ENCODE measurements at regions not wholly inside any gene's neighbourhood (a gene's known extent, or its start where the extent isn't known, plus 50 kb on each side); places are given as distances from the start of the nearest gene placed in this dataset.

- Histone ChIP-seq H3K79me2 (ENCODE audit: insufficient read depth, low read length) (no peaks in the 10 kb centered on the region), H3K27me3 (ENCODE audit: low read length) (no peaks in the 10 kb centered on the region), H3K9ac (ENCODE audit: low read length) (no peak overlapping the region), H4K20me1 (ENCODE audit: low read depth, low read length) (no peaks in the 10 kb centered on the region), H3K4me3 (ENCODE audit: insufficient read depth, low read length, poor library complexity, severe bottlenecking) (no peak overlapping the region), H3K27ac (ENCODE audit: low read depth, low read length) (no peak overlapping the region), H3K9me2 (replicated peaks; ENCODE audit: insufficient read depth, low read length) (no peaks in the 10 kb centered on the region), H3K36me3 (ENCODE audit: low read length) (peaks cover 4% of the 10 kb centered on the region; the same call in 1 of the 2 replicates), H2AFZ (ENCODE audit: low read depth, low read length, severe bottlenecking) (no peak overlapping the region), H3K9me3 (ENCODE audit: insufficient read depth, low read length) (no peaks in the 10 kb centered on the region), H3F3A (ENCODE audit: insufficient read depth) (no peaks in the 10 kb centered on the region), H3K4me2 (ENCODE audit: low read depth, low read length, poor library complexity, severe bottlenecking) (no peak overlapping the region)
- TF ChIP-seq EZH2phosphoT487 (conservative IDR thresholded peaks at IDR 0.05; ENCODE audit: low read length) (no peak), CTCF (IDR thresholded peaks at IDR 0.05; ENCODE audit: insufficient read depth, low read length, poor library complexity, severe bottlenecking) (no peak)
These were observed 739.6 kb downstream of the CCSER2 start for GRCh38 chr10:85067955-85068354.

GRCh38 chr10:85080934-85081333 is 752.5 kb downstream of the CCSER2 start:
- Histone ChIP-seq H3K27ac (ENCODE audit: low read depth, low read length) (no peak overlapping the region), H4K20me1 (ENCODE audit: low read depth, low read length) (no peaks in the 10 kb centered on the region), H3K27me3 (ENCODE audit: low read length) (no peaks in the 10 kb centered on the region), H3K4me3 (ENCODE audit: insufficient read depth, low read length, poor library complexity, severe bottlenecking) (no peak overlapping the region), H3K36me3 (ENCODE audit: low read length) (no peaks in the 10 kb centered on the region), H3K9me2 (replicated peaks; ENCODE audit: insufficient read depth, low read length) (no peaks in the 10 kb centered on the region), H3K4me2 (ENCODE audit: low read depth, low read length, poor library complexity, severe bottlenecking) (no peak overlapping the region), H3K79me2 (ENCODE audit: insufficient read depth, low read length) (no peaks in the 10 kb centered on the region), H2AFZ (ENCODE audit: low read depth, low read length, severe bottlenecking) (no peak overlapping the region), H3F3A (ENCODE audit: insufficient read depth) (no peaks in the 10 kb centered on the region), H3K9me3 (ENCODE audit: insufficient read depth, low read length) (no peaks in the 10 kb centered on the region), H3K9ac (ENCODE audit: low read length) (no peak overlapping the region)
- TF ChIP-seq EZH2phosphoT487 (conservative IDR thresholded peaks at IDR 0.05; ENCODE audit: low read length) (no peak), CTCF (IDR thresholded peaks at IDR 0.05; ENCODE audit: insufficient read depth, low read length, poor library complexity, severe bottlenecking) (no peak)

- Histone ChIP-seq H3K79me2 (ENCODE audit: insufficient read depth, low read length) (no peaks in the 10 kb centered on the region), H3K9me3 (ENCODE audit: insufficient read depth, low read length) (no peaks in the 10 kb centered on the region), H3F3A (ENCODE audit: insufficient read depth) (no peaks in the 10 kb centered on the region), H3K9me2 (replicated peaks; ENCODE audit: insufficient read depth, low read length) (no peaks in the 10 kb centered on the region), H2AFZ (ENCODE audit: low read depth, low read length, severe bottlenecking) (no peak overlapping the region), H3K27me3 (ENCODE audit: low read length) (no peaks in the 10 kb centered on the region), H3K4me3 (ENCODE audit: insufficient read depth, low read length, poor library complexity, severe bottlenecking) (no peak overlapping the region), H3K27ac (ENCODE audit: low read depth, low read length) (no peak overlapping the region), H3K4me2 (ENCODE audit: low read depth, low read length, poor library complexity, severe bottlenecking) (no peak overlapping the region), H3K36me3 (ENCODE audit: low read length) (no peaks in the 10 kb centered on the region), H4K20me1 (ENCODE audit: low read depth, low read length) (no peaks in the 10 kb centered on the region), H3K9ac (ENCODE audit: low read length) (no peak overlapping the region)
- TF ChIP-seq EZH2phosphoT487 (conservative IDR thresholded peaks at IDR 0.05; ENCODE audit: low read length) = no peak
- no peak for TF ChIP-seq CTCF (IDR thresholded peaks at IDR 0.05; ENCODE audit: insufficient read depth, low read length, poor library complexity, severe bottlenecking)
These were observed 770.6 kb downstream of the CCSER2 start for GRCh38 chr10:85098835-85099521.
